Midbrain (tissue), 1 donor: ENCODE measurements at regions not wholly inside any gene's neighbourhood (a gene's known extent, or its start where the extent isn't known, plus 50 kb on each side); places are given as distances from the start of the nearest gene placed in this dataset.
"Not testable (repeated sequence)": the region's sequence is repeated elsewhere in the genome, so short reads cannot be mapped to it uniquely, and the experiment has no call there.

Experiments used
- DNase-seq: peaks from one replicate; lab custom pipeline; 2025; lab: John Stamatoyannopoulos, UW

DNA sequence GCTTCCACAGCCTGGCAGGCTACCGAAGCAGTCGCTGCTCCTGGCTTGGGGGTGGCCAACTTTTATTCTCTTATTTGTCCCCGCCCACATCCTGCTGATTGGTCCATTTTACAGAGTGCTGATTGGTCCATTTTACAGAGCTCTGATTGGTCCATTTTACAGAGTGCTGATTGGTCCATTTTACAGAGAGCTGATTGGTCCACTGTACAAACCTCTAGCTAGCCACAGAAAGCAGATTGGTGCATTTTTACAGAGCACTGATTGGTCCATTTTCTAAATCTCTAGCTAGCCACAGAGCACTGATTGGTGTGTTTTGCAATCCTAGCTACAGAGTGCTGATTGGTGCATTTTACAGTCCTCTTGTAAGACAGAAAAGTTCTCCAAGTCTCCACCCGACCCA, 187.9 kb upstream of the TOM1L1 start:
- not testable (repeated sequence) for DNase-seq

DNA sequence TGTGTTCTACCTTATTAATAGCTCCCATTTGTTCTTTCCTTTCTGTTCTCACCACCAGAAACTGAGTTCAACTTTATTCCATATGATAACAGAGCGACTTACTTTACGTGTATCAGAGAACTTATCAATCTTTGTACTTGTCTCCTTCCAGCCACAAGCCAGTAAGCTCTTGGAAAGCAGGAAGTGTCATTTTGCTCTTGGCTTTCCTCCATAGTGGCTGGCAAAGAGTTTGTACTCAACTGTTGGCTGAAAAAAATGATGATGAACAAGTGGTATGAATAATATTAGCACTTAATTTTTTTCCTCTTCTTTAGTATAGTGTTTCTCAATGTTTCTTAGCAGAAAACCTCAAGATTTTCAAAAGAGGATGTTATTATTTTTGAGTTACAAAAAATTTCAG, 182.4 kb upstream of the TOM1L1 start:
- no peak for DNase-seq

DNA sequence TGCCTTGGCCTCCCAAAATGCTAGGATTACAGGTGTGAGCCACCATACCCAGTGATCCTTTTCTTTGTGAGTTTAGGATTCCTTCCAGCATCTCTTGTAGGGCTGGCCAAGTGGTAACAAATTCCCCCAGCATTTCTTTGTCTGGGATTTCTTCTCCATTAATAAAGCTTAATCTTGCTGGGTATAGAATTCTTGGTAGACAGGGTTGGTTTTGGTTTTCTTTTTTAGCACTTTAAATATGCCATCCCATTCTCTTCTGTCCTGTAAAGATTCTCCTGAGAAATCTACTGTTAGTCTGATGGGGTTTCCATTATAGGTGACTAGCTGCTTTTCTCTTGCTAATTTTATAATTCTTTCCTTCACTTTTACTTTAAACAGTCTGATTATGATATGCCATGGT, 173.0 kb upstream of the TOM1L1 start:
- no peak for DNase-seq

DNA sequence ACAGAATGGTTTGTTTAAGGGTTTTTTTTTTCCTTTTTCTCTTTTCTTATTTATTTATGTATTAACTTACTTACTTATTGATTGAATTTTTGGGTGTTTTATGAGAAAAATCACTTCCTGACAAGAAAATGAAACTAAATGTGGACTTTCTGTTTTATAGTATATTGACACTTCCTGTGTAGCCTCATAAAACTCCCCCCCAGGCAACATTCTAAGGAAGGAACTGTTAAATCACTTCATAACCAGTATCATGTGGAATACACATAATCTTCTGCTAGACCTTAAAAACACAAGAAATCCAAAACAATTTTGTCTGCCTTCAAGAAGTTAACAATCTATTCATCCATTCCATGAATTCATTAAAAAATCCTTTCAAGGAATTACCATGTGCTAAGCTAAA, 164.1 kb upstream of the TOM1L1 start:
- DNase-seq: no peak

DNA sequence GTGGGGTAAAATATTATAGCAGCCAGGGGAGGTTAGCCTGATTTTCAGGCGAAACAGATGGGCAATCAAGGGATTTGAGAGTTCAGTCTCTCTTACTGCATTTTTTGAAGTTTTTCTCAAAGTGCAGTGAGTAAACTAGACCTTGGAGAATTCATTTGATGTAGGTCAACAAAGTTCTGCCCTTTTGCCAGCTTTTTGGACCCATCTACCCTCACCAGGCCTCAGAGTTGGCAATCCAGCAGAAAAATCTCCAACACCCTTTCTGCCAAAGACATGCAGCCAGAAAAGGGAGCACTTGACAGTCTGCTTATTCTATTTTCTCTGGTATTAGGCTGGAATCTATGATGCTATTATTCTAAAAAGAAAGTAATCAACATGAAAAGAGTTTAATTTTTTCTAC, 162.2 kb upstream of the TOM1L1 start:
- no peak for DNase-seq

DNA sequence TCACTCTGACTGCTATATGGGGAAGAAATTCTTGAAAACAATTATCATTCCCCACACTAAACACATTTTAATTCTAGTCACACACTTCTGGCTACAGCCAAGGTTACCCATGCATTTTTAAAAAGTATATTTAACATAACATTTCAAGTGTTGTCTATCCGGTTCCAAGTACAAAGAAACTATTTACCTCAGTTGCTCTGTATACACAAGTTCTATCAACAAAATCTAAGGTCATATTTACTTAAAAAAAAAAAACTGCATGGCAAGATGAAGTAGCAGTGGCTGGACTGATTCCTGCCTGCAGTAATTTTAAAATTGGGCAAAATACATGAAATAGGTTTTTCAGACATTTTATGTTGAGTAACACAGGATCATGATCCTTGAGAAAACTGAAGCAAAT, 155.9 kb upstream of the TOM1L1 start:
- no peak for DNase-seq

DNA sequence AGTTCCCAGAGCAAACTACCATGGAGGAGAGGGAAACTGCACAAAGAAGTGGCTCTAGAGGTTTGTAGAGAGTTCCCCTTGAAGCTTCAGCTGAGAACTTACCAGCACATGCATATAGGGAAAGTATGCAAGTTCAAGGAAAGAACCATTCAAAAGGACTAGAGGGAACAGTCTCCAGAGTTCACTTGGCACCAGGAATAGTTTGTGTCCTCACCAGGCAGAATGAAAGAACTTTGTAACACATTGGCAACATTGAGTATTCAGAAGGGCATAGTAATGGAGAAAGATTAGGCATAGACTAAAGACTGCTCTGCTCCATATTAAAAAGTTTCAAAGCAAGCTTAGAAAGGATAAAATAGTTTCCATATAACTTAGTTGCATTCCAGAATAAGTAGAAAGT, 155.4 kb upstream of the TOM1L1 start:
- DNase-seq: no peak

DNA sequence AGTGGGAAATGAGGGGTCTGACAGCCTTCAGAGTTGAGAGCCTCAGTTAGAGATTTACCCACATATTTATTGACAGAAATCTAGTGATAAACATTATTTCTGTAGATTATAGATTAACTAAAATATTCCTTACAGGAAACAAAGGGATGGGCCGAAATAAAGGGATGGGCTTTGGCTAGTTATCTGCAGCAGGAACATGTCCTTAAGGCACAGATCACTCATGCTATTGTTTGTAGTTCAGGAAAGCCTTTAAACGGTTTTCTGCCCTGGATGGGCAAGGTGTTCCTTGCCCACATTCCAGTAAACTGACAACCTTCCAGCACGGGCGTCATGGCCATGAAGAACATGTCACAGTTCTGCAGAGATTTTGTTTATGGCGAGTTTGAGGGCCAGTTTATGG, 154.8 kb upstream of the TOM1L1 start:
- DNase-seq: no peak

DNA sequence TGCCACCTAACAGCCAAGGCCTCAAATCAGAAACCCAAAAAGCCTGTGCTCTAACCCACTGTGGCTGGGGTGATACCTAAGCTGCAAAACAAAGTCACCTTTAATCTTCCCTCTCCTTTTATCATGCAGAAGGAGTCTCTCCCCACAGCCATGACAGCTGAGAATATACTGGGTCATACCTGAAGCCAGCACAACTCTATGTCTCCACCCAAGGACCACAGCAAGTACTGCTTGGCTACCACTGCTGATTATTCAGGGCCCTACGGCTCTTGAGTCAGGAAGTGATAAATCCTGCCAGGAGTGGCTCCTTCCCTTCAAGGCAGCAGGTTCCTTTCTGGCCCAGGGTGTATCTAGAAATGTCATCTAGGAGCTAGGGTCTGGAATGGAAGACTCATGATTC, 151.5 kb upstream of the TOM1L1 start:
- DNase-seq: no peak

DNA sequence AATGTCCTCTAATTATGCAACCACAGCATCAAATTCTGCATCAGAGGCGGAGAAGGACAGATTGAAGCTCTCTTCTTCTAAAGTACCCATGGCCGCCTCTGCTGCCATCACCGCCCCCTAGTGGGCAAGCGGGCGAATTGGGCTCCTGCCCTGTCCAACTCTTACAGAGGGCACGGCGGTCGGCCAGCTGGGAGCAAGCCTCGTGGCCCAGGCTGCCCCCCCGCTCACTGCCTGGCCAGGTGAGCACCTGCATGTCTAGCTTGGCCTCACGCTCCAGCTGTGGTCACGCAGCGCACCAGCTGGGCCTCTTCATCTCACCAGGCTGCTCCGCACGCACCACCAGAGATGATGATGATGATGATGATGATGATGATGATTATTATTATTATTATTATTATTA, 146.1 kb upstream of the TOM1L1 start:
- no peak for DNase-seq

DNA sequence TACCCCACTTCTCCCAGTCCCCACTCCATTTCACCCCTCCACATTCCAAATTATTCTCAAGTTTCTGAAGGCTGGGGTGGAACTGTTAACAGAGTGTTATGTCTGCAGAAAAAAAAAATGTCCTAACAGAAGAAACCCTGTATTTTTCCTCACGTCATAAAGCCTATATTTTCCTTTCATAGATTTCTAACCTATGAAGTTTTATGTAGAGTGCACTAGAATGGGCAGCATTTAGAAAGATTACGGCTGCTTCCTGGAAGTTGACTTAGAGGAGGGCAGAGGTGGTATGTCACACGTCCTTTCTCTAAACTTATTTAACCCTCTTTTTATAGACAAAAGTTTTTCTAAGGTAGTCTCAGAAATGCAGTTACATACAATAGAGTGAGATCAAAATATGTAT, 139.8 kb upstream of the TOM1L1 start:
- no peak for DNase-seq

DNA sequence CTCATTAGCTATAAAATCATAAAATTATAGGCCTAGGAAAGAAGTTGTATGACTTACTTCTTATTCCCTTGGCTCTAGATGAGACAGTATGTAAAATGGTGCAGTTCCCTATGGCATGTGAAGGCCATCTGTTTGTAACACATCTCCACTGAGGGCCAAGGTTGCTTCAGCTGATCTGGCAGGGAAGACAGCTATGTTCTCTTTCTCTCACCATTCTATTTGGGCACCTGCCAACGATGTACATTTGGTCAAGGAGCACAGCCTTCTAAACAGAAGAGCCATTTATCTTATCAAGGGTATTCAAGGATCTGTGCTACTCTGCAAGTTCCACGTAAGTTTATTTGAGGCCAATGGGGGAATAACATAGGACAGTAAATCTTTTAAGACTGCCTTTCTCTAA, 129.8 kb upstream of the TOM1L1 start:
- no peak for DNase-seq

DNA sequence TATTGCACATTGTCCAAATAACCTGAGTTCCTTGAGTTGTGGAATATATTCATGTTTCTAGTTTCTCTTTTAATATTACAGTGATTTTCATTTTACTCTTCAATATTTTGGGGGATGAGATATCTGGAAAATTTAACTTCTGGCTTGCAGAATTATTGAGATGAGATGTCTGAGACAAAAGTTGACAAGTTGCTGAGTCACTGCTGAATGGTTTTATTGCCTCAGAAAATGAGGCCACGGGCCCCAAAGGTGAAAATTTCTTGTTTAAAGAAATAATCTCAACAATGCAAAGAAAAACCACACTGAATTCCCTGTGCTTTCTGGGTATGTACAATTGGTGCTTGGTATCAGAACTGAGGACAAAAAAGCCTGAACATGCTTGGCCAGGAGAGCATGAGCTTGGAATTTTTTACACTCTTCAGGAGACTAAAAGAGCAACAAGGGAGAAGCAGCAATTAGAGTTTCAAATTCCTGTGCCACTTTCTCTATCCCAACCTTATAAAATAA, 129.2 kb upstream of the TOM1L1 start:
- no peak for DNase-seq

DNA sequence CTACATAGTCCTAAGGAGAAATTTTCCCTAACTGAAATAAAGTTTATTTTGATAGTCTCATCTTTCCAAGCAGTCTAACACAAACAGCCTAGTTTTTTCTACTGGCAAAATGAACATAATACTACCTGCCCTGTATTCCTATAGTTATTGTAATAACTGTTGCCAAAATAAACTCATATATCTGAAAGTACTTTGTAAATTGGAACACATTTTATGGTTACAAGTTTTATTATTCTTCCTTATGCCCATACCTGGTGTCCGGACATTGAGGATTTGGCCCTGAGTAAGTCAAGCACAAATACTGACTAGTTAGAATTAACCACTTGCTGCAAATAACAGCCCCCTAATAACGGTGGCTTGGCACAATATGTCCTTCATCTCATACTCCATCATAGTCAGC, 120.4 kb upstream of the TOM1L1 start:
- no peak for DNase-seq

DNA sequence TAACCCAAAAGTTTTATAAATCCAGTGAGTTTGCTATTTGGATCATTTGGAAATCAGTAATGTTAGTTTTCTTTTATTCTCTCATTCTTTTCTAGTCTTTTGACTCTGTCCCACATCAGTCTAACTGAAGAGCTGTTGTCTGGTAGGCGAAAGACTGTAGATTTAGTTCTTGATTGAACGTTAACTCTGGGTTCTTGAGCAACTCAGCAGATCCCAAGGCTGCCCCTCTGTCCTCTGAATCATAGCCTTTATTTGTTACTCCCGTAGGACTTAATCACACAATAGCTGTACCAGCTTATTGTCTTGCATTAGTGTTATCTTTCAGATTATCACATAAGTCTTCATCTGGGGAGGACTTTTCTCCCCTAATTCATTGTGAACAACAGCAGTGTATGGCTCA, 119.3 kb upstream of the TOM1L1 start:
- DNase-seq: no peak

DNA sequence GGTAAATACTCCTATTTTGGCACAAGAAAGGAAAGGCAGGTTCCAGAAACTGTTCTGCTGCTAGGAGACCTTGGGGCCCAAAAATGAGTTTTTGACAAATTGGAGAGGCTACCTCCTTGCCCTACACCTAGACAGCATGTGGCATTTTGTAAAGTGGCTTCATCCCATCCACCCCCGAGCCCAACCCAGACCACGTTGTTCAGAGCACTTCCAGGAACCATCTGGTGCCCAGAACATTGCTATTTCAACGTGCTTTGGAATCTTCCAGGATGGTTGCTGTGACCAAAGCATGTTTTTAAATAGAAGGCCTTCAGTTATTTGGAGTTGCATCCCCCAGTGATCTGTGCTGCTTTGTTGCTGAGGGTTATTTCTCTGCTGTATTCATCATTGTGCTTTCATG, 116.3 kb upstream of the TOM1L1 start:
- no peak for DNase-seq

DNA sequence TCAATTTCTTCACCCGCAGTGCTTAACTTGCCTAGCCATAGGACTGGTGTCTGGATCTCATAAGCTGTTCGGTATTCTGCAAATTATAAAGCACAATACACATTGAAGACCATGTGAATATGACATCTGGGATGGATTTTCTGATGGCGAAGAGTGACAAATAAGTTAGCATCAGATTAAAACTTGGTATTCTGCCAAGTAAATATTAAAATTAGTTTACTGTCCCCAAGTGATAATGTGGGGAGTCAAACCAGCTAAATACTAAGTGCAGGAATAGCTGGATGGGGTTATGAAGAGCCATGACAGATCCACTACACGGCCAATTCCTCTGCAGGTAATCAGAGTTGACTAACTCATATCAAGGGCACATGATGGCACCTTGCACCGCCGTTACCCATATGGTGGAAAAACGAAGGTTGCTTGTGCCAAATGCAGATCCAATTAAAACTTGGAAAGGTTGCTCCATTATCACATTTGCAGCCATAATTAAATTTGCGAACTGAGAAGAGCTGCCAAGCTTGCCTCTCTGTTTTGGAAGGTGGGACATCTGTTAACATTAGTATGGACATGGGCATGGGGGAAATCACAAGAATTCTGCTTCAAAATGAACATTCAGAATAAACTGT, 114.9 kb upstream of the TOM1L1 start:
- no peak for DNase-seq

DNA sequence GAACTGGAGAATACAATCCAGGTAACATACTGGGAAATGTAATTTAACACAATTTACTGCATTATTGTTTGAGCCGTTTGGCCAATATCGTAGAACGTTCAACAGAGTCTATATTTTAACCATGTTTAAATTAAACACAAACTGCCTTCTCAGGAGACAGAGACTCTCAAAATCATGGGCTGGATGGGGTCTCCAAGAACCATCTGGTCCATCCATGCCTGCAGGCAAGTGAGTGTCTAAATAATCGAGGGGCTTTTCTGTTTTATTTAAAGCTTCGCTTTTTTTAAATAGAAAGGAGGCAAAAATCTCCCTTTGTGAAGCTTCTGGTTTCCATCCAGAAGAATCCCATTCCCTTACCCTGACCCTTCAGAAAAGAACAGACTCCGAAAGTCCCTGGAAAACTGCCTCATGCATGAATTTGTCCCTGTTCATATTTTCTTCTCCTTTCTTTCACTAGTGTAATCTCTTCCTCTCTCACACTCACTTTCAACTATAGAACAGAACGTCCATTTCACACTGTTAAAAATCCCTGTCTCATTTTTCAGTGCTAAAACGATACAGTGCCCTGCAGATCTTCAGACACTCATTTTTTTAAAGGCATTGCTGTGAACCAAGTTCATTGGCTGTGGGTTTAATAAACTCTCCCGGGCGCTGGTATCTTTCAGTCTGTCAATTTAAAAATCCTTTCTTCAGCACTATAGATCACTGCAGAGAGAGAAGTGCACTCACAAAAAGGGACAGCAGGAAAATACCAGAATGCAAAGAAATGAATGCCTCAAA, 111.4 kb upstream of the TOM1L1 start:
- no peak for DNase-seq

DNA sequence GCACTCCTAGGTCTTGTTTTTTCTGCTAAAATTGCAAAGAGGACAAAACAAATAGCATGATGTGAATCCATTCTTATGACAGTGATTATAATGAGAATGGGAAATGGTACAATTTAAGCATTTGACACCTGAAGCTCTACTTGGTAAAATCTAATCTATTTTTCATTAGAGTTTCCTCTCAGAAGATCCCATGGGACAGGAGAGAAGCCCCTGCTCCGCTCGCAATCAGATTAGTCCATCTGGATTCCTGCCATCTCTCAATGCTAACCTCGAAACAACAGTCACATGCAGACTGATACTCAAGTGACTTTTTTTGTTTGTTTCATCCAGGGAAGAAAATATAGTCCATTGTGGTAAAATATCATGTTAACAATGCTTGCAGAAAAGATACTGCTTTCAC, 107.4 kb upstream of the TOM1L1 start:
- no peak for DNase-seq

DNA sequence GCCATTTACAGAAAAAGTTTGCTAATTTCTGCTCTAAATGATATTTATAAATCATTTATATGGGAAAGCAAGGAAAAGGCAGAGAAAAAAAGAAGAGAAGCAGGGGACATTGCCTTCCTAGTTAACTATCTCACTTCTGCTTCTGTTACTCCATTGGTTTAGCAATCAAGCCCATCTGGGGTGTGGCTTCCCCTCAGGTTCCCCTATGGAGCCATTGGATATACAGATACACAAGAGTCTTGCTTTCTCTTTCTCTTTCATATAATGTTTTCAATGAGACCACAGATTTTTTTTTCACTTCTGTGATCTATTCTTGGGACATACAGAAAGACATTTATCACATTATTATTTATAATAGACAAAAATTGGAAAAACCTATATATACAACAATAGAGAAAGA, 105.6 kb upstream of the TOM1L1 start:
- DNase-seq: no peak

DNA sequence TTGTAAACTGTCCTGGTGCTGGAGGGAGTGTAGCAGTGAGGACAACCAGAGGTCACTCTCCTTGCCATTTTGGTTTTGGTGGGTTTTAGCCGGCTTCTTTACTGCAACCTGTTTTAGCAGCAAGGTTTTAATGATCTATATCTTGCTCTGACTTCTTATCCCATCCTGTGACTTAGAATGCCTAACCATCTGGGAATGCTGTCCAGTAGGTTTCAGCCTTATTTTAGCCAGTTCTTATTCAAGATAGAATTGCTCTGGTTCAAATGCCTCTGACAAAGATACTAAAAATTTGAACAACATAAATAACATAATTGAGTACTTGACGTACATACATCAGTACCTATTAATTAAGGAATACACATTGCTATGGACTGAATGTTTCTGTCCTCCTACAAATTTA, 93.3 kb upstream of the TOM1L1 start:
- DNase-seq: no peak

DNA sequence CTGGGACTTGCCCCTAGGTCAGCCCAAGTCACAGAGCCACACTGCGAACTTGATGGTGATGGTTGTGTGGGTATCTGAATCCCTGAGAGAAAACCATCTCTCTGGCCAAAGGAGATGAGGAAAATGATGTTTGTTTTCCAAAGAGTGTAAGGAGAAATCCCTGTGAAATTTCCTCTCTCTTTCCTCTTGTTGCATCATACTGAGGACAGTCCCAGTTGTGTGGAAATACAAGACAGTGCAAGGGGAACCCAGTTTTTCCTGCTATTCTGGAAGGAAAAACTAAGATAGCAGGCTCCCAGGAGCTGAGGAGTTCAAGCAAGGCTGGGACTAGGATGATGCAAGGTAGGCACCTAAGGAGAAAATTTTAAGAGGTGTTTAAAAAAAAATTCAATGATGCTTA, 86.8 kb upstream of the TOM1L1 start:
- no peak for DNase-seq

DNA sequence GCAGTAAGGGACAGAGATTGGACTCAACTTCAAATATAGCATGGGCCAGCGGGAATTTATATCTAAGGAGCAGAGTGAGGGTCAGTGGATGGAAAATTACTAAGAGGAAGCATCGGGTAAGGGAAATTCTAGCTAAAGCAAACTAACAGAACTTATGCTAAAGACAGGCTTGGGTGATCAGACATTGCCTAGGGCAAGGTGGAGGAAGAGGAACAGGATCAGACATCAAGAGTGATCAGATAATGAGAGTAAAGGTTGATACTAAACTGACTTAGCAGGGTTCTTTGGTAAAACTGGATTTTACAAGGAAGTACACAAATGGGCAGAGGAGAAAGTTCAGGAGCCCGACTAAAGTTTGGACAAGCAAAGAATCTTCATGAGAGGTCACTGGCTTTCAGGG, 86.3 kb upstream of the TOM1L1 start:
- DNase-seq: no peak

DNA sequence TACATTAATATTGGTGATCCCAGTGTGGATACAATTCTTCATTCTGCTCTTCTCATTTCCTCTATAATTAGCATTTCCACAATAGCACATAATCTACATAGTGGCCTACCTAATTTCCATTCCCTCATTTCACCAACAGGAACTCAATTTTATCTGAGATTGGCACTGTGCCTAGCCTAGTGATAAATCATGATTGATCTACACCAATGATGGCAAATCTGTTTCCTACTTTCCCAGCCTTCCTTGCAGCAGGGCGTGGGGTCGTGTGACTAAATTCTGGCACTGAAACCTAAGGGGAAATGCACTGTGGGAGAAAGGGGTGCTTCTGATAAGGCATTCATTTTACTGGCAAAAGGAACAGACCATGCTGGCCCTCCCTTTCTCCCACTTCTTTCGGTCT, 66.6 kb upstream of the TOM1L1 start:
- DNase-seq: no peak
